ENCODE measurements at regions not wholly inside any gene's neighbourhood (a gene's known extent, or its start where the extent isn't known, plus 50 kb on each side); places are given as distances from the start of the nearest gene placed in this dataset.
A peak's percentile ranks its signal among the peaks of the same experiment; 100 is the strongest.

DNA sequence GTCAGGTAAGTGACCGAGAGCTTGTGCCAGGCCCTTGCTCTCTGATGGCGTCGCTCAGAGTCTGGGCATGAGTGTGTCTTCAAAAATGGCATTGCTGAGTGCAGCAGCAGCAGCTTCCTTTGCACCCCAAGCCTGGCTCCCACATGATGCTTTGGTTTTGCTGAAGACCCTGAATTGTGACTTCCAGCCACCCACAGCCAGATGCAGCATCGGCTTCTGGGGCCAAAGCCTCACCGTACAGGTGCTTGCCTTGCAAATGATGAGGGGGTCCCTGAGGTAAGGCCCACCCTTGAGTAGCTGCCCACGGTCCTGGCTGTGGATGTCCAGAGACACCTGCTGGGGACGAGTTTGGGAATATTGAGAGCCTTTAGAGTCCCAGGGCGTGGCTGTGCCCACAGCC, 57.9 kb downstream of the JAKMIP3 start:
- Mint-ChIP-seq H3K36me3 (ENCODE audit: unreplicated experiment) (no peaks in the 10 kb centered on the region), H3K9me3 (ENCODE audit: unreplicated experiment) (no peaks in the 10 kb centered on the region), H3K4me3 (ENCODE audit: unreplicated experiment) (no peak overlapping the region), H3K4me1 (ENCODE audit: low read depth, unreplicated experiment) (no peaks in the 10 kb centered on the region), H3K27me3 (ENCODE audit: unreplicated experiment) (peaks cover 9% of the 10 kb centered on the region), H3K27ac (ENCODE audit: unreplicated experiment) (no peak overlapping the region)
- no peak for DNase-seq
- TF ChIP-seq, protein P1, sequence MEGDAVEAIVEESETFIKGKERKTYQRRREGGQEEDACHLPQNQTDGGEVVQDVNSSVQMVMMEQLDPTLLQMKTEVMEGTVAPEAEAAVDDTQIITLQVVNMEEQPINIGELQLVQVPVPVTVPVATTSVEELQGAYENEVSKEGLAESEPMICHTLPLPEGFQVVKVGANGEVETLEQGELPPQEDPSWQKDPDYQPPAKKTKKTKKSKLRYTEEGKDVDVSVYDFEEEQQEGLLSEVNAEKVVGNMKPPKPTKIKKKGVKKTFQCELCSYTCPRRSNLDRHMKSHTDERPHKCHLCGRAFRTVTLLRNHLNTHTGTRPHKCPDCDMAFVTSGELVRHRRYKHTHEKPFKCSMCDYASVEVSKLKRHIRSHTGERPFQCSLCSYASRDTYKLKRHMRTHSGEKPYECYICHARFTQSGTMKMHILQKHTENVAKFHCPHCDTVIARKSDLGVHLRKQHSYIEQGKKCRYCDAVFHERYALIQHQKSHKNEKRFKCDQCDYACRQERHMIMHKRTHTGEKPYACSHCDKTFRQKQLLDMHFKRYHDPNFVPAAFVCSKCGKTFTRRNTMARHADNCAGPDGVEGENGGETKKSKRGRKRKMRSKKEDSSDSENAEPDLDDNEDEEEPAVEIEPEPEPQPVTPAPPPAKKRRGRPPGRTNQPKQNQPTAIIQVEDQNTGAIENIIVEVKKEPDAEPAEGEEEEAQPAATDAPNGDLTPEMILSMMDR (IDR thresholded peaks at IDR 0.05; ENCODE audit: partially characterized antibody, unreplicated experiment), result no peak

GRCh38 chr10:132124201-132124920, 58.6 kb downstream of the JAKMIP3 start:
- no peak overlapping the region for H3K4me3 Mint-ChIP-seq (ENCODE audit: unreplicated experiment)
- TF ChIP-seq, protein P1 (IDR thresholded peaks at IDR 0.05; ENCODE audit: partially characterized antibody, unreplicated experiment), result no peak
- H3K9me3 Mint-ChIP-seq (ENCODE audit: unreplicated experiment), result no peaks in the 10 kb centered on the region
- no peak for DNase-seq
- no peak overlapping the region for H3K27ac Mint-ChIP-seq (ENCODE audit: unreplicated experiment)
- H3K4me1 Mint-ChIP-seq (ENCODE audit: low read depth, unreplicated experiment), result peaks cover 1% of the 10 kb centered on the region
- H3K27me3 Mint-ChIP-seq (ENCODE audit: unreplicated experiment), result peaks cover 9% of the 10 kb centered on the region
- no peaks in the 10 kb centered on the region for H3K36me3 Mint-ChIP-seq (ENCODE audit: unreplicated experiment)

DNA sequence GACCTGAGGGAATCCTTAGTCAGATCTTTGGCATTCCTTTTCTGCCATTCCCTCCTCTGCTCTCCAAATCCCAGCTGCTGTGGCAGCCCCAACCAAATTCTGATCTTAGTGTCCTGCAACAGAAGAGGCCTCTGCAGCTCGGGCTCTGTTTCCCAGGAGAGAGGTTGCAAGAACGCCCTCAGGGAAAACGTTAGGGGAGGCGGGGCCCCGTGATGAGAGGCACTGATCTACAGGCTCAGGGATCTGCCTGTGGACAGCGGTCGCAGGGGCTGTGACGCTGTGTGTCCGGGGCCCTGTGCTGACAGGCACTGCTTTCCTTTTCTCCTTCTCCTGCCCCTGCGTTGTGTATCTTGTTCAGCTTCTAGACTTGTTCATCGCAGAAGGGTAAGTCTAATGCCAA, 57.3 kb upstream of the DPYSL4 start:
- TF ChIP-seq, protein P1 (IDR thresholded peaks at IDR 0.05; ENCODE audit: partially characterized antibody, unreplicated experiment), result no peak
- Mint-ChIP-seq H3K4me1 (ENCODE audit: low read depth, unreplicated experiment) (peaks cover 1% of the 10 kb centered on the region), H3K27me3 (ENCODE audit: unreplicated experiment) (peaks cover 7% of the 10 kb centered on the region), H3K9me3 (ENCODE audit: unreplicated experiment) (peaks cover 2% of the 10 kb centered on the region), H3K4me3 (ENCODE audit: unreplicated experiment) (no peak overlapping the region), H3K36me3 (ENCODE audit: unreplicated experiment) (no peaks in the 10 kb centered on the region), H3K27ac (ENCODE audit: unreplicated experiment) (no peak overlapping the region)
- DNase-seq, result peak; percentile 36

- H3K4me1 Mint-ChIP-seq (ENCODE audit: low read depth, unreplicated experiment), result peaks cover 1% of the 10 kb centered on the region
- H3K4me3 Mint-ChIP-seq (ENCODE audit: unreplicated experiment), result no peak overlapping the region
- no peak overlapping the region for H3K27ac Mint-ChIP-seq (ENCODE audit: unreplicated experiment)
- peaks cover 2% of the 10 kb centered on the region for H3K9me3 Mint-ChIP-seq (ENCODE audit: unreplicated experiment)
- TF ChIP-seq, protein P1 (IDR thresholded peaks at IDR 0.05; ENCODE audit: partially characterized antibody, unreplicated experiment), result no peak
- H3K27me3 Mint-ChIP-seq (ENCODE audit: unreplicated experiment), result peaks cover 2% of the 10 kb centered on the region
- no peak for DNase-seq
- H3K36me3 Mint-ChIP-seq (ENCODE audit: unreplicated experiment), result no peaks in the 10 kb centered on the region
Observed at GRCh38 chr10:132130286-132131265, 56.2 kb upstream of the DPYSL4 start.
